ENCODE measurements at regions not wholly inside any gene's neighbourhood (a gene's known extent, or its start where the extent isn't known, plus 50 kb on each side); places are given as distances from the start of the nearest gene placed in this dataset.

- TF ChIP-seq CHD7 (IDR thresholded peaks at IDR 0.05; ENCODE audit: insufficient replicate concordance, low read length), result no peak
- no peak for TF ChIP-seq CHD1 (IDR thresholded peaks at IDR 0.05; ENCODE audit: low read depth, low read length)
- no peak for TF ChIP-seq KDM1A (IDR thresholded peaks at IDR 0.05; ENCODE audit: borderline replicate concordance, low read length)
- TF ChIP-seq TEAD4 (IDR thresholded peaks at IDR 0.05; ENCODE audit: low read depth, low read length), result no peak
- no peak for TF ChIP-seq FOSL1 (IDR thresholded peaks at IDR 0.05; ENCODE audit: insufficient read depth, low read depth, low read length)
- TF ChIP-seq SP4 (IDR thresholded peaks at IDR 0.05; ENCODE audit: low read length), result no peak
- no peak for TF ChIP-seq USF2 (IDR thresholded peaks at IDR 0.05; ENCODE audit: low read length)
These were observed 257.2 kb upstream of the GLI3 start (continued) for GRCh38 chr7:42494199-42494710.

Data from H1 (cell line).